Neuron (in vitro differentiated cells): ENCODE measurements at regions not wholly inside any gene's neighbourhood (a gene's known extent, or its start where the extent isn't known, plus 50 kb on each side); places are given as distances from the start of the nearest gene placed in this dataset.

Source experiments
- H2AFZ ChIP-seq: one replicate; pipeline ENCODE4 v1.6.1; 2013; ENCODE audit warnings: low read depth, mild to moderate bottlenecking, inconsistent platforms, low read length, moderate library complexity
- H3K27me3 ChIP-seq: one replicate; pipeline ENCODE4 v1.6.1; 2013; ENCODE audit warnings: low read length; ENCODE audit not compliant: insufficient read depth
- H3K36me3 ChIP-seq: one replicate; pipeline ENCODE4 v1.6.1; 2013; ENCODE audit warnings: low read length; ENCODE audit not compliant: insufficient read depth
- H3K4me1 ChIP-seq: one replicate; pipeline ENCODE4 v1.6.1; 2013; ENCODE audit warnings: low read length; ENCODE audit not compliant: insufficient read depth
- H3K4me3 ChIP-seq: 2 replicates; pipeline ENCODE4 v1.5.1; 2013; ENCODE audit warnings: mild to moderate bottlenecking, low read length, moderate library complexity
- H3K9me3 ChIP-seq: one replicate; pipeline ENCODE4 v1.6.1; 2013; ENCODE audit warnings: low read length

- no peaks in the 10 kb centered on the region for H3K9me3 ChIP-seq
- no peaks in the 10 kb centered on the region for H3K27me3 ChIP-seq
- H3K4me1 ChIP-seq, result no peaks in the 10 kb centered on the region
- no peaks in the 10 kb centered on the region for H3K36me3 ChIP-seq
- H3K4me3 ChIP-seq, result no peak overlapping the region
- no peak overlapping the region for H2AFZ ChIP-seq
Observed at GRCh38 chr1:164982545-164982944, 374.0 kb downstream of the LMX1A start.

DNA sequence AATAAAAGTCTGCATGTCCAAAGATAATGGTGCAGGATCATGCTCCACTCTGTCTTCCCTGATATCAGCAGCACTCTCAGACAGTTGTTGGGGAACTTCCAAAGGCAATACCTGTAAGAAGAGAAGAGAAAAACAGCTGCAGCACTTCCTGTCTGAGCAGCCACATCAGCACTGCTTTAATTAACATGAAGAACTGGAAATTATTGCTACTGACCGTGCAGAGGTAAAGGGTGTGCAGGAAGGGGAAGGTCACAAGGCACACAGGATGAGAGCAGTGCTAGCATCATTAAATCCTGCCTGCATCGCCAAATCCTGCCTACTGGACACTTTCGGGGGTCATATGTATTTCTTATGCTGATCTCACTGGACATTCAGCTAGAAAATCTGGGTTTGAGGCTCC lies 379.0 kb downstream of the LMX1A start:
- Histone ChIP-seq H3K4me3 (no peak overlapping the region), H2AFZ (no peak overlapping the region), H3K27me3 (no peaks in the 10 kb centered on the region), H3K9me3 (no peaks in the 10 kb centered on the region), H3K36me3 (no peaks in the 10 kb centered on the region), H3K4me1 (no peaks in the 10 kb centered on the region)

DNA sequence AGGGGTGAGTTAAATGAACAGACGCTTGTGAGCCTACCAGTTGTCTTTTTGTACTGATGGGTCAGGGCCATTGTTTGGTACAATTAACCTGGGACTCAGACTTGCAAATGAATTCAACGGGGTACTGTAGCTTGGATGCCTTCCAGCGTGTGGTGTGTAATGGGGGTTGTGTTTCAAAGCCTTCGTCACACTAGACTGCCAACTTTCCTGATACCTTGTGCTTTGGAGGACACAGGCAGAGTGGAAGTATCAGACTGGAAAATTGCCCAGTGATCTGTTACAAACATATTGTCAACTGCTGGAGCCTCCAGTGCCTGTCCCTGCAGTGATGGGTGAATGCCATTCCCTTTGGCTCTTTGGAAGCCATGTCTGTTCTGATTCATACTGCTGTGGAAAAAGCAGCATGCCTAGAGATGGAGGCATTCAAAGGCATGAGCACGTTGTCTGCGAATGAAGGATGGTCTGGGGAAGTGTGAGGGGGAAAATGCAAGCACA lies 384.5 kb downstream of the LMX1A start:
- no peaks in the 10 kb centered on the region for H3K27me3 ChIP-seq
- no peaks in the 10 kb centered on the region for H3K36me3 ChIP-seq
- H3K4me3 ChIP-seq, result no peak overlapping the region
- no peaks in the 10 kb centered on the region for H3K9me3 ChIP-seq
- no peaks in the 10 kb centered on the region for H3K4me1 ChIP-seq
- H2AFZ ChIP-seq, result no peak overlapping the region

DNA sequence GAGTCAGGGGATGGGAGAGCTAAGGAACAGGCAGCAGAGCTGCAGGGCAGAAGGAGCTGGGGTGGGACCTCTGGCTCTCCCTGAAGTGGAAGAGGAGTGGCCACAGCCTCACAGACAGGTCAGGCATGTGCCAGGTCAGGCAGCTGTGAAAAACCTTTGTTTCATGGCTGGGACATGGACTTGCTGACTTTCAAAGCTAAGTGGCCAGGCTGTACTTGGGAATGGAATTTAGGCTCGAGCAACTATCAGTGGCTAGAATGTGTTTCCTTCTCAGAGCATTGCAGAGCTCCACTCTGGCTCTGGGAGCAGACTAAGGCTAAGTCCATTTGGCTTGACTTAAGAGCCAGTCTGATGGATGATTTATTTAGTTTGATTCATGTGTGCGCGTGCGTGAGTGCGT lies 385.1 kb downstream of the LMX1A start:
- no peaks in the 10 kb centered on the region for H3K36me3 ChIP-seq
- no peaks in the 10 kb centered on the region for H3K9me3 ChIP-seq
- H2AFZ ChIP-seq, result no peak overlapping the region
- no peaks in the 10 kb centered on the region for H3K4me1 ChIP-seq
- H3K4me3 ChIP-seq, result no peak overlapping the region
- no peaks in the 10 kb centered on the region for H3K27me3 ChIP-seq

GRCh38 chr1:164969253-164969652 lies 387.3 kb downstream of the LMX1A start:
- Histone ChIP-seq H3K36me3 (no peaks in the 10 kb centered on the region), H2AFZ (no peak overlapping the region), H3K4me1 (no peaks in the 10 kb centered on the region)

DNA sequence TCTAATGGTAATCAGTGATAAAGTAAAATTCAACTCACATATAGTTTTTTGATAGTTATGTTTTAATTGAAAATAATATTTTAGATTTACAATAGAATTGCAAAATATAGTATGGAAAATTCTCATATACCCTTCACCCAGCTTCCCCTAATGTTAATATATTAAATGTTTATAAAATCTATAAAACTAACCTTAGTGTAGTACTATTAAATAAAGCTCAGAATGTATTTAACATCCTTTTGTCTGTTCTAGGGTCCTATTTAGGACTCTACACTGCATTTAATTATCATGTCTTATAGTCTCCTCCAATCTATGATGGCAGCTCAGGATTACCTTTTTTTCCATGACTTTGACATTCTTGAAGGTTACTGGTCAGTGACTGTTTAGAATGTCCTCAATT lies 389.2 kb downstream of the LMX1A start:
- peaks cover 2% of the 10 kb centered on the region for H3K27me3 ChIP-seq
- no peak overlapping the region for H2AFZ ChIP-seq
- H3K4me3 ChIP-seq, result no peak overlapping the region
- H3K4me1 ChIP-seq, result no peaks in the 10 kb centered on the region
- no peaks in the 10 kb centered on the region for H3K36me3 ChIP-seq
- H3K9me3 ChIP-seq, result no peaks in the 10 kb centered on the region

More at GRCh38 chr1:164969253-164969652, 387.3 kb downstream of the LMX1A start:
- Histone ChIP-seq H3K27me3 (no peaks in the 10 kb centered on the region), H3K9me3 (no peaks in the 10 kb centered on the region), H3K4me3 (no peak overlapping the region)

GRCh38 chr1:164961715-164962114 lies 394.8 kb downstream of the LMX1A start:
- no peak overlapping the region for H3K4me3 ChIP-seq
- H3K4me1 ChIP-seq, result no peaks in the 10 kb centered on the region
- no peak overlapping the region for H2AFZ ChIP-seq
- no peaks in the 10 kb centered on the region for H3K9me3 ChIP-seq
- no peaks in the 10 kb centered on the region for H3K36me3 ChIP-seq
- H3K27me3 ChIP-seq, result peaks cover 2% of the 10 kb centered on the region

DNA sequence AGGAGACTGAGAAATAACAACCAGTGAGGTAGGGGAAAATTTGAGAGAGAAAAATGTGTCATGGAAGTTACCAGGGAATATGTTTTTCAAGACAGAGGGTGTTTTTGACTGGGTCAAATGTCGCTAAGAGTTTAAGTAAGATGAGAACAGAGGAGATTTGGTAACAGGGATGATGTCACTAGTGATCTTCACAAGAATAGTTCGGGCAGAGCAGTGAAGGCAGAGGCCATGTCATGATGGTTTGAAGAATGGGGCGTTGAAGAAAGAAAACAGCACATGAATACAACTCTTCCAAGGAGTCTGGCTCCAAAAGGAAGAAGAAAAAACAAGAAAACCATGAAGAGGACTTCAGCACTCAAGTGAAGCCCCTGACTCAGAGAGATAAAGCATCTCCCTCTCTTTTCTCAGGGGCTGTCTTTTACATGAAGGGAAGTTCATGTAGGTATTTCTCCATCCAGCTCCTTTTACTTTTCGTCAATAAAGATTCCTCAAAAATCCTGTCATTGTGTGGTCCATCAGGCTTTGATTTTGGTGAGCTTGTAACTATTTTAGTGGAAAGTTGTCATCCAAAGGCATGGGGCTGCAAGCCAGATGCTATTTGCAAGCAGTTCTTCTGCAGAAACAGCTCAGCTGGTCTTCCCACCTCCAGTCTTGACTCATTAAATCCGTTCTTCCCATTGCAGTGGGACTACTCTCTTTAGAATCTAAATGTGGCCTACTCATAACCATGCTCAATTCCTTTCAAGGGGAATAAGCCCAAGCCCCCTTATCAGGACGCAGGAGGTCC lies 397.3 kb downstream of the LMX1A start:
- H2AFZ ChIP-seq, result no peak overlapping the region
- no peaks in the 10 kb centered on the region for H3K4me1 ChIP-seq
- no peak overlapping the region for H3K4me3 ChIP-seq
- no peaks in the 10 kb centered on the region for H3K36me3 ChIP-seq
- no peaks in the 10 kb centered on the region for H3K9me3 ChIP-seq
- peaks cover 2% of the 10 kb centered on the region for H3K27me3 ChIP-seq

DNA sequence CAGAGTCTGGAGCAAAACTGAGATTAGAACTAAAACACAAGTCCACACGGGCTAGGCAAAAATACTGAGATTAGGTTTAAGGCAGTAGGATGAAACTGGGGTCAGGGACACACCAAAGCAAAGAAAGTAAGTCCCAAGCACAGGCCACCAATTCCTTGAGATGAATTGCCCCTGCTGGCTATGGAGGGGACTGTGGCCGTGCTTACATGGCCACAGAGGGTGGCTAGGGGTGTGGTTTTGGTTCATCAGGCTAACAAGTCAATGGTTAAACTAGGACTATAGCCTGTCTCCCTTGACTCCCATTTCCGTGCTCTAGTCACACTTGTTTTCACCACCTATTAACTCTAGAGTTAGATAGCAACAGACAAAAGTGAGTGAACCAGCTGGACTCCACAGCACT lies 394.8 kb downstream of the PBX1 start:
- Histone ChIP-seq H3K9me3 (no peaks in the 10 kb centered on the region), H2AFZ (no peak overlapping the region), H3K27me3 (no peaks in the 10 kb centered on the region), H3K36me3 (no peaks in the 10 kb centered on the region), H3K4me1 (no peaks in the 10 kb centered on the region), H3K4me3 (no peak overlapping the region)

DNA sequence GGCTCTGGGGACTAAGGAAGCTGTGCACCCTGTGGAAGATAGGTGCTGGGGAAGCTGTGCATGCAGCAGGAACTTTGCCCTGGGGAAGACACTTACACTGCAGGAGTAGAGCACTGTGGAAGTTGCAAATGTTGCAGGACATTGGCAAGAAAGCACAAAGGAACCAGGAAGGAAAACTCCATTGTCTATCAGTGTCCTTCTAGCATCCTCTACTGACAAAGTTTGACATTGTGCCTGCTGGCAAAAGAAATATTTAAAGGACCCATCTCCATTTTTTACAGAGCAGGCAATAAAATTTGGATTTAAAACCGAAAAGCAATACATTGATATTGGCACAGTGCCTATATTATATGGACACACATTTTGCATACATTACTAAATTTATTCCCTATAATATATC lies 394.1 kb downstream of the PBX1 start:
- H2AFZ ChIP-seq, result no peak overlapping the region
- H3K4me3 ChIP-seq, result no peak overlapping the region
- H3K9me3 ChIP-seq, result no peaks in the 10 kb centered on the region
- H3K27me3 ChIP-seq, result no peaks in the 10 kb centered on the region
- H3K4me1 ChIP-seq, result no peaks in the 10 kb centered on the region
- H3K36me3 ChIP-seq, result no peaks in the 10 kb centered on the region

- Histone ChIP-seq H3K36me3 (no peaks in the 10 kb centered on the region), H3K4me3 (no peak overlapping the region), H3K9me3 (no peaks in the 10 kb centered on the region), H3K27me3 (no peaks in the 10 kb centered on the region), H3K4me1 (no peaks in the 10 kb centered on the region), H2AFZ (no peak overlapping the region)
Observed at GRCh38 chr1:164951508-164951907, 392.5 kb downstream of the PBX1 start.

DNA sequence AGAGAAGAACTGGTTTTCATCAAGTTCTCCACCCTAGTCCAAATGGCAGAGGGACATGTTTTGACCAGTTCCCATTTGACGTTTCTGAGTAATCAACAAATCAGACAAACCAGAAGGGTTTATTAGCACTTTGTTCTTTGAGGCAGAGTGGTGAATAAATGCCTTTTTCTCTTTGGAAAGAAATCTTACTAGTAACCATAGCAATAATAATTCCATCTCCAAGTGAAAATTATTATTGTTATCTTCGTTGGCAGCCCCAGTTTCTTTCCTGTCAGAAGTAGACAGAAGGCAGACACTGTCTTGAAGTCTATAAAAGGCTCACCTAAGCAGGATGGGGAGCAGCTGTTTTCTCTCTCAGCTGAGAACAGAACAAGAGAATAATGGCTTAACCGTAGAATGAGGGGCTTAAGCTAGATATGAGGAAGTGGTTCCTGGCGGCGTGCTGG lies 391.6 kb downstream of the PBX1 start:
- Histone ChIP-seq H3K27me3 (no peaks in the 10 kb centered on the region), H2AFZ (no peak overlapping the region), H3K4me3 (no peak overlapping the region), H3K4me1 (no peaks in the 10 kb centered on the region), H3K36me3 (no peaks in the 10 kb centered on the region), H3K9me3 (no peaks in the 10 kb centered on the region)

DNA sequence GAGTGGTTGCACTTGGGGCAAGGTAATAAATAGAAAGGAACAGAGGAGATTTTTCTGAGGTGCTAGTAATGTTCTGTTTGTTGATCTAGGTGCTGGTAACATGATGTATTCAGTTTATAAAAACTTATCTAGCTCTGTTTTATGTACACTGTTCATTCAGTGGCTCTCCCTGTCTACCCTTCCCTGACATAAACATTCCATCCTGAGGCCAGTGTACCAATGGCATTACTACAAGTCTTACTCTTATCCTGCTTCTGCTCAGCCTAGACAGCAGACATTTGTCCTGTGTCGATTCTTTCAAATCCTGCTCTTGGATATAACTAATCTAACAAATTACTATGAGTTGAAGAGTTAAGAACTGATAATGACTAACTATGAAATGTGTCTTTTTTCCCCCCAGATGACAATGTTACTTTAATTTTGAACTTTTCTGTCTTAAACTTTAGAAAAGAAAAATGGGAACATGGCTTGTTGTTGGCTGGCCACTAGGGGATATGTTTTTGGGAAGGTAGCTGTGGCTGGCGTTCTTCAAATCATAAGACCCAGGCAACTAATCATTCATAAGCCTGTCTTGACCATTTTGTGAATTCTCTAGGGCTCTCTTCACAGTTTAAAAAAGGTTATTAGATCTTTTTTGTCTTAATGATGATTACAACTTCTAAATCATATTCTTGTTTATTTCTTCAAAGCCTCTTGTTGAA lies 390.9 kb downstream of the PBX1 start:
- Histone ChIP-seq H3K4me1 (no peaks in the 10 kb centered on the region), H3K4me3 (no peak overlapping the region), H3K9me3 (no peaks in the 10 kb centered on the region), H3K27me3 (no peaks in the 10 kb centered on the region), H2AFZ (no peak overlapping the region), H3K36me3 (no peaks in the 10 kb centered on the region)
